ENCODE measurements at regions not wholly inside any gene's neighbourhood (a gene's known extent, or its start where the extent isn't known, plus 50 kb on each side); places are given as distances from the start of the nearest gene placed in this dataset.

DNA sequence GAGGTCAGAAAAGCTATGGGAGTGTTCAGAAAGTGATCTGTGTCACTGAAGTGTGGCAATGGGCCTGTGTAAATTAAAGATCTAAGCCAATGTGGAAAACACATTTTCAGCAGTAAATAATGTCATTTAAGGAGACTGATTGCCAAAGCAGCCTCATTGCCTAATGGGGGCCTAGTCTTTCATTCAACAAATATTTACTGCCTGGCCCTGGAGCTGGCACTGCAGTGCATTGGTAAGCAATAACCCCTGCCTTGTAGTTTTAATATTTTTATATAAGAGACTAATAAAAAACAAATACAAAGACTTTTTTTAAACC, 326.6 kb downstream of the BTG1 start:
- no peak overlapping the region for H3K4me3 ChIP-seq
- H3K27ac ChIP-seq (replicated peaks) = no peak overlapping the region
- H3K9me3 ChIP-seq (replicated peaks) = peaks cover 6% of the 10 kb centered on the region
- H3K36me3 ChIP-seq = no peaks in the 10 kb centered on the region
- intact Hi-C loops (cut with micrococcal nuclease) = no loop called here
- H3K4me1 ChIP-seq = no peaks in the 10 kb centered on the region
- H3K27me3 ChIP-seq (ENCODE audit: low read depth) = no peaks in the 10 kb centered on the region
- TF ChIP-seq, protein P1, sequence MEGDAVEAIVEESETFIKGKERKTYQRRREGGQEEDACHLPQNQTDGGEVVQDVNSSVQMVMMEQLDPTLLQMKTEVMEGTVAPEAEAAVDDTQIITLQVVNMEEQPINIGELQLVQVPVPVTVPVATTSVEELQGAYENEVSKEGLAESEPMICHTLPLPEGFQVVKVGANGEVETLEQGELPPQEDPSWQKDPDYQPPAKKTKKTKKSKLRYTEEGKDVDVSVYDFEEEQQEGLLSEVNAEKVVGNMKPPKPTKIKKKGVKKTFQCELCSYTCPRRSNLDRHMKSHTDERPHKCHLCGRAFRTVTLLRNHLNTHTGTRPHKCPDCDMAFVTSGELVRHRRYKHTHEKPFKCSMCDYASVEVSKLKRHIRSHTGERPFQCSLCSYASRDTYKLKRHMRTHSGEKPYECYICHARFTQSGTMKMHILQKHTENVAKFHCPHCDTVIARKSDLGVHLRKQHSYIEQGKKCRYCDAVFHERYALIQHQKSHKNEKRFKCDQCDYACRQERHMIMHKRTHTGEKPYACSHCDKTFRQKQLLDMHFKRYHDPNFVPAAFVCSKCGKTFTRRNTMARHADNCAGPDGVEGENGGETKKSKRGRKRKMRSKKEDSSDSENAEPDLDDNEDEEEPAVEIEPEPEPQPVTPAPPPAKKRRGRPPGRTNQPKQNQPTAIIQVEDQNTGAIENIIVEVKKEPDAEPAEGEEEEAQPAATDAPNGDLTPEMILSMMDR (IDR thresholded peaks at IDR 0.05; ENCODE audit: borderline replicate concordance) = no peak
- DNase-seq = no peak

GRCh38 chr12:91818227-91819131, 327.2 kb downstream of the BTG1 start:
- TF ChIP-seq, protein P1 (IDR thresholded peaks at IDR 0.05; ENCODE audit: borderline replicate concordance) = no peak

GRCh38 chr12:91817517-91817916, 328.1 kb downstream of the BTG1 start:
- TF ChIP-seq, protein P1 (IDR thresholded peaks at IDR 0.05; ENCODE audit: borderline replicate concordance) = no peak
- Histone ChIP-seq H3K27me3 (ENCODE audit: low read depth) (no peaks in the 10 kb centered on the region), H3K27ac (replicated peaks) (no peak overlapping the region), H3K4me1 (no peaks in the 10 kb centered on the region), H3K4me3 (no peak overlapping the region), H3K9me3 (replicated peaks) (peaks cover 6% of the 10 kb centered on the region), H3K36me3 (no peaks in the 10 kb centered on the region)
- intact Hi-C loops (cut with micrococcal nuclease) = no loop called here
- no peak for DNase-seq

More at GRCh38 chr12:91818227-91819131, 327.2 kb downstream of the BTG1 start:
- Histone ChIP-seq H3K4me1 (no peaks in the 10 kb centered on the region), H3K9me3 (replicated peaks) (peaks cover 6% of the 10 kb centered on the region), H3K36me3 (no peaks in the 10 kb centered on the region), H3K27me3 (ENCODE audit: low read depth) (no peaks in the 10 kb centered on the region), H3K27ac (replicated peaks) (no peak overlapping the region), H3K4me3 (no peak overlapping the region)
- DNase-seq = no peak
- intact Hi-C loops (cut with micrococcal nuclease) = no loop called here

DNA sequence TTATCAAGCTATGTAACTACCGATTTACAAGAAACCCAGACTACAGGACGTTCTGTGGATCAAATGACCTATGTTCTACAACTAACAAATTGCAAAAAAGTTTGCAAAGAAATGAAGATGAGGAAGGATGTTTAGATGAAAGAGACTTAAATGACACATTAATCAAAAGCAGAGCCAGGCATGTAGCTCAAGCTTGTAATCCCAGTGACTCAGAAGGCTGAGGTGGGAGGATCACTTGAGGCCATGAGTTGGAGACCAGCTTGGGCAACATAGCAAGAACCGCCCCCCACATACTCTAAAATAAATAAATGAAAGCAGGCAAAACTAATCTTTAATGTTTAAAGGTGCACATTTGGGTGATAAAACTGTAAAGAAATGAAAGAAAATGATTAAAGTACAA, 331.9 kb downstream of the BTG1 start:
- H3K4me1 ChIP-seq = no peaks in the 10 kb centered on the region
- H3K4me3 ChIP-seq = no peak overlapping the region
- DNase-seq = no peak
- TF ChIP-seq, protein P1 (IDR thresholded peaks at IDR 0.05; ENCODE audit: borderline replicate concordance) = no peak
- no peaks in the 10 kb centered on the region for H3K27me3 ChIP-seq (ENCODE audit: low read depth)
- intact Hi-C loops (cut with micrococcal nuclease) = loop anchor here (5.0 kb wide), 1 partner anchor 329 kb away; no protein-coding TSS in a partner anchor
- peaks cover 21% of the 10 kb centered on the region for H3K9me3 ChIP-seq (replicated peaks)
- no peaks in the 10 kb centered on the region for H3K36me3 ChIP-seq
- H3K27ac ChIP-seq (replicated peaks) = no peak overlapping the region

DNA sequence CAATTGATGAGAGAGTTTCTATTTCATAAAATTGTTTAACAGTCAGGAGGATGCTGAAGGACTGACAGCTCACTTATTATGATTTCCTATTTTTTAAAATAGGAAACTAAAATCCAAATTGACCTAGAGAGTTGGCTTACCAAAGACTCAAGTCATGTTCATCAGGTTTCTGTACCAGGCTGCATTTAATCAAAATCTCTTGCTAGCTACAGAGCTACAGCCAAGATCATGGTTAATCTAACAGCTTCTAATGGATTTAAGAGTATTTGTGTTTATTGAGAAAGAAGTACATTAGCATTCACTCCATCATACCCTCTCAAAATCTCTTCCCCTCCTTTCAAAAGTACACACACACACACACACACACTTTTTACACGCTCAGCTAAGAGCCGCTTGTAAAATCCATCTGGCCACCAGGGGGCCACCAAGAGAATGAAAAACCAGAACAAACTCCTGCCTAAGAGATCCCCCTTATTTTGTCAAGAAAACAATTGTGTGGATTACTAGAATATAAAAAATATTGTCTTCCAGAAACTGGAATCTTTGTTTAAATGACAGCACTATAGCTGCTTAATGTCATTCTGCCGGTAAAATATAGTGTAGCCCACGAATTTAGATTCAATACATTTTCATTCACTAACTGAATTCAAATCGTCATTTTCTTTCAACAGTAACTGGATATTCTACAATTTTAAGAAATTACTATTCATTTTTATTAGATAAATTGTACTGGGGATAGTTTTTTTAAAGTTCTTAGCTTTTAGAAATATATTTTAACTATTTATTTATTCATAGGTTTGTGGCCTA, 334.0 kb downstream of the BTG1 start:
- TF ChIP-seq, protein P1 (IDR thresholded peaks at IDR 0.05; ENCODE audit: borderline replicate concordance) = peak; percentile 84

More for the DNA sequence above, 334.0 kb downstream of the BTG1 start:
- DNase-seq = peak; percentile 73
- Histone ChIP-seq H3K9me3 (replicated peaks) (peaks cover 36% of the 10 kb centered on the region), H3K36me3 (no peaks in the 10 kb centered on the region), H3K27me3 (ENCODE audit: low read depth) (no peaks in the 10 kb centered on the region), H3K4me1 (no peaks in the 10 kb centered on the region), H3K4me3 (no peak overlapping the region), H3K27ac (replicated peaks) (no peak overlapping the region)
- intact Hi-C loops (cut with micrococcal nuclease) = loop anchor here (5.0 kb wide), 1 partner anchor 331 kb away; no protein-coding TSS in a partner anchor

All from left ventricle myocardium inferior (tissue), 1 donor.